Activated CD4-positive, alpha-beta memory T cell treated with anti-CD3 and anti-CD28 coated beads, Interleukin-2, amount 10 ng/mL, durations not matched to agents 7 days and 5 days (primary cell): ENCODE measurements at regions not wholly inside any gene's neighbourhood (a gene's known extent, or its start where the extent isn't known, plus 50 kb on each side); places are given as distances from the start of the nearest gene placed in this dataset.

Source experiments
- CTCF ChIA-PET: fragments of 350-600 bp; sonication (Branson Sonifier 250); formaldehyde crosslinking; loops from one replicate; lab custom pipeline; 2021; ENCODE audit warnings: antibody characterized with exemption, inconsistent platforms; lab: Charles Lee
- POLR2A ChIA-PET: fragments of 350-600 bp; sonication (Branson Sonifier 250); formaldehyde crosslinking; loops from one replicate; lab custom pipeline; 2021; ENCODE audit warnings: antibody characterized with exemption; lab: Charles Lee
- DNase-seq: peaks from one replicate; pipeline ENCODE4 v3.0.0-alpha.2; 2020
- H3K27ac Mint-ChIP-seq: one replicate; pipeline ENCODE4 v1.8.0; 2021; ENCODE audit warnings: mild to moderate bottlenecking, mixed read lengths
- H3K27me3 Mint-ChIP-seq: one replicate; pipeline ENCODE4 v1.8.0; 2021; ENCODE audit warnings: mixed read lengths
- H3K36me3 Mint-ChIP-seq: one replicate; pipeline ENCODE4 v1.8.0; 2021; ENCODE audit warnings: low read depth, mixed read lengths
- H3K4me1 Mint-ChIP-seq: one replicate; pipeline ENCODE4 v1.8.0; 2021; ENCODE audit warnings: mixed read lengths
- H3K4me3 Mint-ChIP-seq: one replicate; pipeline ENCODE4 v1.8.0; 2021; ENCODE audit warnings: mild to moderate bottlenecking, mixed read lengths
- H3K9me3 Mint-ChIP-seq: one replicate; pipeline ENCODE4 v1.8.0; 2021; ENCODE audit warnings: mixed read lengths

GRCh38 chr11:127996825-127997224 lies 590.5 kb downstream of the ETS1 start:
- Mint-ChIP-seq H3K27me3 (peaks cover 5% of the 10 kb centered on the region), H3K36me3 (no peaks in the 10 kb centered on the region), H3K27ac (no peak overlapping the region), H3K9me3 (no peaks in the 10 kb centered on the region), H3K4me3 (no peak overlapping the region), H3K4me1 (no peaks in the 10 kb centered on the region)
- CTCF ChIA-PET = no interaction called here
- POLR2A ChIA-PET = no interaction called here
- DNase-seq = no peak

DNA sequence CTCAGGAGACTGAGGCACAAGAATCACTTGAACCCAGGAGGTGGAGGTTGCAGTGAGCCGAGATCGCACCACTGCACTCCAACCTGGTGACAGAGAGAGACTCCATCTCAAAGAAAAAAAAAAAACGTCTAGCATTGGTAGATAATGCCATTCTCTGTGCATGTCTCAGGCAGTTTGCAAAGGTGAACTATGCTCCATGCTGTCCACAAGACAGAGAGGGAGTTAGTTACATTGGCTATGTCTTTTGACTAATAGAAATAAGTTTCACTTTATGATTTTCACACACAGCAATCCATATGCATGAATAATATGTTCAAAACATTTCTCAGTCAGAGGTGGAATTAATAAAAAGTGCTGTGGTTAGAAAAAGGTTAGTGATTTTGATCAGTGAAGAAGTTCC lies 591.4 kb downstream of the ETS1 start:
- DNase-seq = no peak
- peaks cover 5% of the 10 kb centered on the region for H3K27me3 Mint-ChIP-seq
- H3K36me3 Mint-ChIP-seq = no peaks in the 10 kb centered on the region
- no peak overlapping the region for H3K4me3 Mint-ChIP-seq
- no peak overlapping the region for H3K27ac Mint-ChIP-seq
- POLR2A ChIA-PET = no interaction called here
- no peaks in the 10 kb centered on the region for H3K9me3 Mint-ChIP-seq
- CTCF ChIA-PET = no interaction called here
- no peaks in the 10 kb centered on the region for H3K4me1 Mint-ChIP-seq

DNA sequence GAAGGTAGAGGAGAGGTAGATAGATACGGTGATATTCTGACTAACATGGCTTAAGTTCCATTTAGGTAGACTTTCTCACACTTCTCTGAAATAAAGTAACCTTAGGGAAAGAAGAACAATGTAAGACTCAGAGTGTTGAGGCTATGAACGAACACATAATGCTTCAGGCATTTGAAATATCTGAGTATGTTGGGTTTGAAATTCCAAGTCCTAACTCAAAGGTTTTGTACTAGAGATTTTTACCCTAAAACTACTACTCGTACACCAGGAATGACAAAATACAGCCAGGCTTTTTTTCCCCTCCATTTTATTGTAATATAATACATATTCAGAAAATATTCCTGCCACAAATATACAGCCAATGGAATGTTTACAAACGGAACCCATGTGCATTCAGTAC lies 592.6 kb downstream of the ETS1 start:
- no peaks in the 10 kb centered on the region for H3K36me3 Mint-ChIP-seq
- no peaks in the 10 kb centered on the region for H3K9me3 Mint-ChIP-seq
- no peaks in the 10 kb centered on the region for H3K4me1 Mint-ChIP-seq
- ChIA-PET POLR2A (no interaction called here), CTCF (no interaction called here)
- peaks cover 5% of the 10 kb centered on the region for H3K27me3 Mint-ChIP-seq
- H3K27ac Mint-ChIP-seq = no peak overlapping the region
- H3K4me3 Mint-ChIP-seq = no peak overlapping the region
- DNase-seq = no peak

DNA sequence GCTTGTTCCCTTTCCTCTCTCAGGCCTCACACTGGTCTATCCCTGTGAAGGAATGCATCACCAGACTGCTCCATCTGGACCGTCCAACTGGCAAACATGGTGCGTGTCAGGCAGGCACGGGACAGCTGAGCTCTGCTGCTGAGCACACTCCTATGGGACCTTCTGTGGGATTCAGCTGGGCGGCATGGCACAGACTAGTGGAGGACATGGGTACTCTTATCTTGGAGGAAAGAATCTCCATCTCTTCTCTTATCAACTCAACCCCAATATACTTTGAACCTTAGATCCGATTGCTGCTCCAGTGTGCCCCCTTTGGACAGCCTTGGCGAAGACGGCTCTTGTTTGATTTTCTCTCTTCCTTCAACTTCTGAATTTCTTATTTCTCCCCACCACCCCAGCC lies 593.6 kb downstream of the ETS1 start:
- POLR2A ChIA-PET = no interaction called here
- Mint-ChIP-seq H3K36me3 (no peaks in the 10 kb centered on the region), H3K27ac (no peak overlapping the region), H3K9me3 (no peaks in the 10 kb centered on the region), H3K27me3 (peaks cover 5% of the 10 kb centered on the region), H3K4me1 (no peaks in the 10 kb centered on the region), H3K4me3 (no peak overlapping the region)
- DNase-seq = no peak
- CTCF ChIA-PET = no interaction called here

DNA sequence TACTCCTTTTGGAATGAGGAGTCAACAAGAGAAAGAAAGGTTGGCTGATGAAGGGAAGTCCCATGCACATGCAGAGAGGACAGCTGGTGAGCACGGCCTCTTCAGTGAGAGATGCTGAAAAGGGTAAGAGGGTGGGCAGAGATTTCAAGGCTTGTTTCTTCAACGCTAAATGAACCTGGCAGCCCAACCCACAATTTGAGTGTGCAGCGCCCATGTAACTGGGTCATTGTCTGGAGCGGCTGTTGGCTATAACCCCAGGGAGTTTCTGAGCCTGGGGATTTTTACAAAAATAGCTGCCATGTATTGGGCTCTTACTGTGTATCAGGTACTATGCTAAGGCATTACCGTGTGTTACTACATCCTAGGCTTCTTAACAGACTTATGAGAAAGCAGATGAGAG lies 594.1 kb downstream of the ETS1 start:
- no peak overlapping the region for H3K27ac Mint-ChIP-seq
- CTCF ChIA-PET = no interaction called here
- no peak for DNase-seq
- H3K4me1 Mint-ChIP-seq = no peaks in the 10 kb centered on the region
- no peaks in the 10 kb centered on the region for H3K36me3 Mint-ChIP-seq
- peaks cover 5% of the 10 kb centered on the region for H3K27me3 Mint-ChIP-seq
- POLR2A ChIA-PET = no interaction called here
- H3K4me3 Mint-ChIP-seq = no peak overlapping the region
- H3K9me3 Mint-ChIP-seq = no peaks in the 10 kb centered on the region

DNA sequence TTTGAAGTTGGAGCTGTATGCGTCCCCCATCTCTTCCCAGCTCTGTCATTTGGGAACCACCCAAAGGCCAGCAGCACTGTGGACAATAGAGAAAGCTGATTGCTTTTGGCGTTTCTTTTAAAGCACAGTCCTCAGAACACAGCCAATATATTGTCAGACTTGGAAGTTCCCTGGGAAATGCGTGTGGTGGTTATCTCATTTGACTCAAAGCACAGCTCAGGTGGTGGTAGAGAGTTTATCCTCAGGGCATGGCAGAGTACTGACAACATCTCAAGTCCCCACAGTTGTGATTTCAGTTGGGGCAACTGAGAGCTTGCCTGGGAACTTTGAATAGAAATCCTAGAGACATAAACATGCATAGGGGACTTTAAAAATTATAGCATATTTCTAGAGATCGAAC lies 601.3 kb downstream of the ETS1 start:
- Mint-ChIP-seq H3K27me3 (no peaks in the 10 kb centered on the region), H3K27ac (no peak overlapping the region), H3K4me1 (no peaks in the 10 kb centered on the region), H3K4me3 (no peak overlapping the region), H3K9me3 (no peaks in the 10 kb centered on the region), H3K36me3 (no peaks in the 10 kb centered on the region)
- ChIA-PET POLR2A (no interaction called here), CTCF (no interaction called here)
- no peak for DNase-seq

DNA sequence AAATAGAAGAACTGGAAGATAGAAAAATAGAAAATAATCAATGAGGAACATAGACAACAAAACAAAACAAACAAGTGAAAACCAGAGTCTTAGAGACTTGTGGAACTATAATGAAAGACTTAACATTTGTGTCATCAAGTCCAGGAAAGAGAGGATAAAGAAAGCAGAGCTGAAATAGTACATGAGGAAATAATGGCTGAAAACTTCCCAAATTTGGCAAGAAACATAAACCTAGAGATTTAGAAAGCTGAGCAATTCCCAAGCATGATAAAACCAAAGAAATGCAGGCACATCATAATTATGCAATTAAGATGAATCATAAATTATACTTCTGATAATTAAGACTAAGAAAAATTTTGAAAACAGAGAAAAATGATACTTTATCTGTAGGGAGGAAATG lies 614.5 kb downstream of the ETS1 start:
- H3K36me3 Mint-ChIP-seq = no peaks in the 10 kb centered on the region
- no peak for DNase-seq
- ChIA-PET CTCF (no interaction called here), POLR2A (no interaction called here)
- no peak overlapping the region for H3K4me3 Mint-ChIP-seq
- H3K9me3 Mint-ChIP-seq = no peaks in the 10 kb centered on the region
- no peaks in the 10 kb centered on the region for H3K27me3 Mint-ChIP-seq
- H3K4me1 Mint-ChIP-seq = no peaks in the 10 kb centered on the region
- no peak overlapping the region for H3K27ac Mint-ChIP-seq

DNA sequence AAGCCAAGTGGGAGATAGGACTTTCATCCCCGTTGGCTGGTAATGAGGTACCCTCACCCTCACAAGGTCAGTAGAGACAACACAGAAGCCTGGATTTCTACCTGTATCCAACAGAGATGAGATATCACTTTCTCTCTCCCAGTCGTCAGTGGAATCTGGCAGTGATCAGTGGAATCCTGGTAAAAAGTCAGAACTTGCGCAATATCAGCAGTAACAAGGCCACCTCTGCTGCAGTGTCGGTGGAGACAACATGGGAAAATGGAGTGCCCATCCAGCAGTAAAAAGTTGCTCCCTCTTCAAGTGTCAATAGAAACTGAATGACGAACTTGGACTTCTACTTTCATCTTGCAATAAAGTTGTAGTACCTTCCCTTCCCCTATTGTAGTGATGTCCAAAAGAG lies 615.9 kb downstream of the ETS1 start:
- Mint-ChIP-seq H3K27ac (no peak overlapping the region), H3K9me3 (no peaks in the 10 kb centered on the region), H3K4me3 (no peak overlapping the region), H3K27me3 (peaks cover 1% of the 10 kb centered on the region), H3K4me1 (no peaks in the 10 kb centered on the region), H3K36me3 (no peaks in the 10 kb centered on the region)
- ChIA-PET POLR2A (no interaction called here), CTCF (no interaction called here)
- DNase-seq = no peak

- Mint-ChIP-seq H3K9me3 (no peaks in the 10 kb centered on the region), H3K27me3 (peaks cover 3% of the 10 kb centered on the region), H3K4me1 (no peaks in the 10 kb centered on the region), H3K36me3 (no peaks in the 10 kb centered on the region), H3K4me3 (no peak overlapping the region), H3K27ac (no peak overlapping the region)
- ChIA-PET POLR2A (no interaction called here), CTCF (no interaction called here)
- no peak for DNase-seq
Observed at GRCh38 chr11:127966821-127967220, 620.5 kb downstream of the ETS1 start.

DNA sequence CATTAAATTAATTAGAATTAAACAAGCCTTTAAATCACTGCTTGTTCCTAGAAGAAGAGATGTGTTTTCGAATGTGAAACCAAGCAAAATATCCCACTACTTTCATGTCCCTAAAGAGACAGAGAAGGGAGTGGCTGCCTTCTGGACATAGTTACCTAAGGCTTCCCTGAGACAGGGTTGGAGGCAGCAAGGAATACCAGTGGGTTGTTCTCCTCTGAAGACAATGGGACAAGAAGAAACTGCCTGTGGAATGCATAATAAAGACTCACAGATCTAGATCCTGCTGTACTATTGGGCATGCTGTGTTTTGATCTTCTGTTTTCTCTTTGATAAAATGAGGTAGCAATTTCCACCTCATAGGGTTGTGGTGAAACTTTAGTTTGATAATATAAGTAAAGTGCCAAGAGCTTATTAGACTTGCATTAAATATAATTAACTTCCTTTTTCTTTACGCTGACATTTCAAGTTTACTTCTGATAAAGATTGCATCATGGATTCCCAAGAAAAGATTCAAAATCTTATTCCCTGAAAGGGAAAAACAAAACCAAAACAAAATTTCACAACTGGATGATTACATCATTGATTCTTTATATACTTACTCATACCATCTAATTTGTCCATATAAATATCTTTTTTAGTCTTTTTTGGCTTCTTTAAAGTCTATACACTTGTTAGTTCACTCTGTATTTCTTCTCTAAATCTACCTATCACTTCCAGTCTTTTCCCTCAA lies 621.3 kb downstream of the ETS1 start:
- H3K9me3 Mint-ChIP-seq = no peaks in the 10 kb centered on the region
- no peaks in the 10 kb centered on the region for H3K4me1 Mint-ChIP-seq
- H3K27ac Mint-ChIP-seq = no peak overlapping the region
- ChIA-PET CTCF (no interaction called here), POLR2A (no interaction called here)
- no peak overlapping the region for H3K4me3 Mint-ChIP-seq
- peaks cover 7% of the 10 kb centered on the region for H3K27me3 Mint-ChIP-seq
- no peak for DNase-seq
- H3K36me3 Mint-ChIP-seq = no peaks in the 10 kb centered on the region

GRCh38 chr11:127962416-127962815 lies 624.9 kb downstream of the ETS1 start:
- Mint-ChIP-seq H3K9me3 (no peaks in the 10 kb centered on the region), H3K27me3 (peaks cover 7% of the 10 kb centered on the region), H3K36me3 (no peaks in the 10 kb centered on the region), H3K4me1 (no peaks in the 10 kb centered on the region), H3K27ac (no peak overlapping the region), H3K4me3 (no peak overlapping the region)
- CTCF ChIA-PET = no interaction called here
- DNase-seq = no peak
- POLR2A ChIA-PET = no interaction called here

DNA sequence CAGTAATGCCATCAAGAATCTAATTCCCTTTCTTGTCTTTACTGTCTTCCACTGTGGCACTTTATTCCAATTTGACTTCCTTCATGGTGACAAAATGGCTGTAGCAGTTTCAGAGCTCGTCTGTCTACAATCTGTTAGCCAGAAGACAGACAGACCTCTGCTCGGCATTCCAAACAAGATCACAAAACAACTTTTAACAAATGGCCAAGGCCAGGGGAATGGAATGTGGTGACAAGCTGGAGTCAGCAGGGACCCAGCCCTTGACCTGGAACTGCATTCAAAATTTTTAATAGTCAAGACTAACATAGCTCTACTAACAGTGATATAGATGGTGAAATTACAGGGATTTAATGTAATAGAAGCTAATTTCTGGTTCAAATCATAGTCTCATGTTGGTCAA lies 637.2 kb downstream of the ETS1 start:
- no peaks in the 10 kb centered on the region for H3K4me1 Mint-ChIP-seq
- ChIA-PET CTCF (no interaction called here), POLR2A (no interaction called here)
- no peaks in the 10 kb centered on the region for H3K36me3 Mint-ChIP-seq
- H3K9me3 Mint-ChIP-seq = no peaks in the 10 kb centered on the region
- H3K4me3 Mint-ChIP-seq = no peak overlapping the region
- H3K27me3 Mint-ChIP-seq = peaks cover 9% of the 10 kb centered on the region
- H3K27ac Mint-ChIP-seq = no peak overlapping the region
- no peak for DNase-seq

DNA sequence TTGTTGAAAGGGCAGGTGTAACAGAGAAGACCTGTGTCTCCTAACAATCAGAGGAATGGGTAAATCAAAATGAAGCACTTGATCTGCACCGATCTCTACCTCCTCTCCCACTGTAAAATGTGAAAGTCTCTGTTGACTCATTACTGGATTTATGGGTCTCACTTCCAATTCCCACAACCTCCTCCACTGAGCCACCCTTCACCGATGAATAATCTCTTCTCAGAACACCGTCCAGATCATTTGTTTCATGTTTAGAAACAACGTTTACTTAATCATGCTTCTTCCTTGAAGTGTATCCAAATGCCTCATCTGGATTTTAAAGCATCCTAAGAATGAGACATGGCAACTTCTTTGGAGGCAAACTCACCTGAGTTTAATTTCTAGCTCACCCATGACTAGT lies 643.6 kb downstream of the ETS1 start:
- ChIA-PET CTCF (no interaction called here), POLR2A (no interaction called here)
- Mint-ChIP-seq H3K4me1 (peaks cover 11% of the 10 kb centered on the region), H3K4me3 (no peak overlapping the region), H3K36me3 (no peaks in the 10 kb centered on the region), H3K9me3 (peaks cover 2% of the 10 kb centered on the region), H3K27ac (no peak overlapping the region), H3K27me3 (peaks cover 11% of the 10 kb centered on the region)
- no peak for DNase-seq

DNA sequence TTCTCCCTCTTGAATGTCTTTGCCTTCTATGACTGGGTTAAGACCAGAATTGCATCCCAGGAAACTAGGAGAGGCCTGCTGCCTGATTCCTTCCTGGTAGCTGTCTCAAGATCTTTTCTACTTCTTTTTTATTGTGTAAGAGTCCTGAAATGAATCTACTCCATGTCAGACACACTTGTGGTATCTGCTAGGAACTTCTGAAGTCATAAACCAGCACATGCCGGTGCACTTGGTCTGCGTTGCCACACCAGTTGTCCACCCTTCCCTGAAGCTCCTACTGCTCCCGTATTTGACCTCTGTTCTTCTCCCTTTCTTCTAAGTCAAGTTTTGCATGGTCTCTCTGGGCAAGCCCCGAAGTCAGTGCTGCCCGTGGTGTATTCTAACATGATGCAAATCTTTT lies 644.2 kb downstream of the ETS1 start:
- H3K4me3 Mint-ChIP-seq = no peak overlapping the region
- peaks cover 2% of the 10 kb centered on the region for H3K9me3 Mint-ChIP-seq
- ChIA-PET POLR2A (no interaction called here), CTCF (no interaction called here)
- no peak overlapping the region for H3K27ac Mint-ChIP-seq
- peaks cover 11% of the 10 kb centered on the region for H3K4me1 Mint-ChIP-seq
- peaks cover 11% of the 10 kb centered on the region for H3K27me3 Mint-ChIP-seq
- DNase-seq = no peak
- H3K36me3 Mint-ChIP-seq = no peaks in the 10 kb centered on the region
